KG1 (cell line): ENCODE measurements at regions not wholly inside any gene's neighbourhood (a gene's known extent, or its start where the extent isn't known, plus 50 kb on each side); places are given as distances from the start of the nearest gene placed in this dataset.
"Not testable (repeated sequence)": the region's sequence is repeated elsewhere in the genome, so short reads cannot be mapped to it uniquely, and the experiment has no call there.

Source experiments
- DNase-seq: peaks from one replicate; lab custom pipeline; 2025; lab: John Stamatoyannopoulos, UW

DNA sequence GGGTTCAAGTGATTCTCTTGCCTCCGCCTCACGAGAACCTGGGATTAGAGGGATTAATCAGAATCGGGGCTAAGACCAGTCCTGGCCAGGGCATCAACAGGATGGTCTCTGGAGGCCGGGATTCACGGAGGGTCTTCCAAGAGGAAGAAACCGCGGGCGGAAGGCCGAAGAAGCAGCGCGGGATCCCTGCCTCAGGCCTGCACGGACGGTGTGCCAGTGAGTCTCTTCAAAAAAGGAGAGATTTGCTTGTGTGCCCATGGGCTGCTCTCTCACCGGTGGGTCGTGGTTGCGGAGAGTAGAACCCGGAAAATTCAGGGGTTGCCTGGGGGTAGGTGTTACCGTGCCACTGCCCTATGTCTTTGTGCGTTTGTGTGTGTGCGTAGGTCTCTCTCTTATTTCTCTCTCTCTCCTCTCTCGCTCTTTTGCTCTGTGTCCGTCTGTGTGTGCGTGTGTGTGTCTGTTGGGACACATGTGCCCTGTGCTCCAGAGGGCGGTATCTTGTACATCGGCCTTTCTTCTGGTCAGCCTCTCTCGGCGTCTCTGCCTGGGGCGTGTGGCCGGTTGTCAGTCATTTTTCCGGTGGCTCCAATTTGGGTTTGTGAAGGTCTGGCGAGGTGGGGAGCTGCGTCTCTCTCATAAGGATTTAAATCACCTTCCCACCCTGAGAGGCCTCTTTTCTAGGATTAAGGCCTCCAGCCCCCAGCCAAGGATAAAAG is 613.2 kb downstream of the KCNJ18 start:
- DNase-seq = no peak

DNA sequence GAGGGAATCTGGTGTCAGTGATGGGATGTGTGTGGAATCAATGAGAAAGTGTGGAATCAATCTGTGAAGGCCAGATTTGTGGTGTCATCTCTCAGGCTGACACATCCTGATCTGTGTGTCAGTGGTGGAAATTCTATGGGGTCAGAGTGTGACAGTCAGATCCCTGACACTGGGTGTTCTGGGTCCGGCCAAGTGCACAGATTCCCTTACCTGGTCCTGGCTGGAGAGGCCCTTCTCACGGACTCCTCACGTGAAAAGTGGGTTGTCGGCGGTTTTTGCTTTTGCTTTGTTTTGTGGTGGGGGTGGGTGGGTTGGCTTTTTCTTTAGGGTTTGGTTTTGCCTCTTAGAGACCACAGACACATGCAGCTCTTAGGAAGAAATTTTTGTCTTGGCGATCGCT is 618.0 kb downstream of the KCNJ18 start:
- not testable (repeated sequence) for DNase-seq

DNA sequence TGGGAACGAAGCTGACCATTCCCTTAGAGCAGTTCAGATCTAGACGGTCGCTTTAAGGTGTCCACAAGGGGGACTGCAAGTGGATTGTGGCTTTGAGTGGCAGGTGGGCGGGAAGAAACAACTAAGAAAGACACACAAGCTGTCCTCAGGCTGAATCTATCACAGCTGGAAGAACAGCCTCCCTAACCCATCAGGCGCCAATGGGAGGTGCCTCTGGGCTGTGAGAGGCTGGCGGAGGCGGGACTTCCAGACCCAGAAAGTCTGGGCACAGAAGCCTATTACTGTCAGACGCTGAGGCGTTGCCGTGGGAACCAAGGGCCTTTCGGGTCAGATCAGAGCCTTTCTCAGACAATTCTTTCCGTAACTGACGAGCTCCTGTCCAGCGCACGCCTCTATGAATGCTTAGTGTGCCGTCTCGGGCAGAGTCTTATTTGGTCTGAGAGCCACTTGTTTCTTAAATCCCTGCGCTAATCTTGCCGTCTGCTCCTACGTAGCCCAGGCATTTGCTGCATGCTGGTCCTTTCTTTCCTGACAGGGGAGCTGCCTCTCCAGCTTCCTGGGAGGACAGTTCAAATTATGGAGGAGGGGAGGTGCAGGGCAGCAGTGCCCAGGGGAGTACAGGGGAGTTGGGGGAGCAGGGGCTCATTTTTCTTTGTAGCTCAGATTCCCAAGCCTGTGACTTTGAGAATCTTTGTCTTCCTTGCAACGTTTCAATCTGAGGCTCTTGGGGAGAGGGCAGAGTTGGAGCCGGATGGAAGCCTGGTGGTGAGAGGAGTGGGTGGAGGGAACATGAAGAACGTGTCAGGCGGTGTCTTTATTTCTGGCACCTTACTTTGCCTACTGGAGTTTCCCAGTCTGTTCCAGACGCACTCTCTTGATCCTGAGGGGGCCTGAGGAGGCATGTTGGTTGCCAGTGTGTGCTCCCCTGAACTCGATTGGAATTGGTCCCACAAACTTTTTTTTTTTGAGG is 618.7 kb downstream of the KCNJ18 start:
- DNase-seq = no peak

DNA sequence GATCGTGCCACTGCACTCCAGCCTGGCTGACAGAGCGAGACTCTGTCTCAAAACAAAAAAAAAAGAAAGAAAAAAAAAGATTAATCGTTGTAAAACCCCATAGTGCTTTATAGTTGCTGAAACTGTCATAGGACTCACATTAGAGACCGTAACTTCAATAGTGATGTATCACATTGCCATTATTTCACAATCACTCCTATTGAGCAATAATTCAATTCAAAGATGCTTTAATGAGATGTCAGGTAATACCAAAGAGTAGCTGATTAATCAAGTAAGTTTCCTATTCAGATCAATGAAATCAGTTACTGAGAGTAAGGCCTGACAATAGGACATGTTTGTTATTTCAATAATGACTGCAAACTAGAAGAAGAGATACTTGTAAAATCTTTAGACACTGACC is 628.7 kb downstream of the KCNJ18 start:
- DNase-seq = not testable (repeated sequence)

DNA sequence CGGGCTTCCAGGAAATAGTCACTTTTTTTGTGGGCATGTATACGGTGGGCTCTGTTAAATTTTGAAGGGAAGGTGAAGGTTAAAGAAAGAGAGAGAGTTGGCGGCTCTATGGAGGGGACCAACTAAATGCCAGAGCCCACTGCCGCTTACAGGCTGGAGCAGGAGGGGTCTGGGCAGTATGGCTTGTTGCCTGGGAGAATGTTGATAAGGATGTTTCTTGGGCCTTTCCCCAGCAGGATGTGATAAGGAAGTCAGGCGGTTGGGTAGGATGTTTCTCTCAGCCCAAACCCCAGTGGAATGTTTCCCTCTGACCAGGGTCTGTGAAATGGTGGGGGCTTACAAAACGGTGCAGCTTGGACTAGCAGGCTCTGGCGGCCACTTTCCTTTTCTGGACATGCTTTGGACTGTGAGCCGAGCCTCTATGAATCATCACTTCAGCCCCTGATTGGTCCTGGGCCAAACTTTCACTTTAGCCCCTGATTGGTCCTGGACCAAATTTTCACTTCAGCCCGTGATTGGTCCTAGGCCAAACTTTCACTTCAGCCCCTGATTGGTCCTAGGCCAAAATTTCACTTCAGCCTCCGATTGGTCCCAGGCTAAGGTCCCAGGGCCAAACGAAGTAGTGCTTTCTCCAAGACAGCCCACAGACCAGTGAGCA is 630.7 kb downstream of the KCNJ18 start:
- not testable (repeated sequence) for DNase-seq

DNA sequence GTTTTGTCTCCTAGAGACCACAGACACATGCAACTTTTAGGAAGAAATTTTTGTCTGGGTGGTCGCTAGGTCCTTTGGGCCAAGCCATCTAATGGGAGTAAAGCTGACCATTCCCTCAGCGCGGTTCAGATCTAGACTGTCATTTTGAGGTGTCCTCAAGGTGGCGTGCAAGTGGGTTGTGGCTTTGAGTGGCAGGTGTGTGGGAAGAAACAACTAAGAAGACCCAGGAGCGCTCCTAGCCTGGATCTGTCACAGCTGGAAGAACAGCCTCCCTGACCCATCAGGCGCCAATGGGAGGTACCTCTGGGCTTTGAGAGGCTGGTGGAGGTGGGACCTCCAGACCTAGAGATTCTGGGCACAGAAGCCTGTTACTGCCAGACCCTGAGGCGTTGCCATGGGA is 645.1 kb downstream of the KCNJ18 start:
- DNase-seq = no peak

DNA sequence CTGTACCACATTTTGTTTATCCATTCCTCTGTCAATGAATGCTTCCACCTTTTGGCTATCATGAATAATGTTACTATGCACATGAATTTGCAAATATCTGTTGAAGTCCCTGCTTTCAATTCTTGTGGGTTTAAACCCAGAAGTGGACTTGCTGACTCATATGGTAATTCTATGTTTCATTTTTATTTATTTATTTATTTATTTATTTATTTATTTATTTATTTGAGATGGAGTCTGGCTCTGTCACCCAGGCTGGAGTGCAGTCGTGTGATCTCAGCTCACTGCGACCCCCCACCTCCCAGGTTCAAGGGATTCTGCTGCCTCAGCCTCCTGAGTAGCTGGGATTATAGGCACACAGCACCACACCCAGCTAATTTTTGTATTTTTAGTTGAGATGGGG is 664.3 kb downstream of the KCNJ18 start:
- not testable (repeated sequence) for DNase-seq

DNA sequence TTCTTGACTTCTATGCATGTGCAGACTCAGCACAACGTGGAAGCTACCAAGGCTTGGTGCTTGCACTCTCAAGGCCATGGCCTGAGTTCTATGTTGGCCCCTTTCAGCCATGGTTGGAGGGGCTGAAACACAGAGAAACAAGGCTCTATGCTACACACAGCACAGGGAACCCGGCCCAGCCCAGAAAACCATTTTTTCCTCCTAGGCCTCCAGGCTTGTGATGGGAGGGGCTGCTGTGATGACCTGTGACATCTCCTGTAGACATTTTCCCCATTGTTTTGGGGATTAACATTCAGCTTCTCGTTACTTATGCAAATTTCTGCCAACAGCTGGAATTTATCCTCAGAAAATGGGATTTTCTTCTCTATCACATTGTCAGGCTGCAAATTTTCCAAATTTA is 678.7 kb downstream of the KCNJ18 start:
- DNase-seq = not testable (repeated sequence)

DNA sequence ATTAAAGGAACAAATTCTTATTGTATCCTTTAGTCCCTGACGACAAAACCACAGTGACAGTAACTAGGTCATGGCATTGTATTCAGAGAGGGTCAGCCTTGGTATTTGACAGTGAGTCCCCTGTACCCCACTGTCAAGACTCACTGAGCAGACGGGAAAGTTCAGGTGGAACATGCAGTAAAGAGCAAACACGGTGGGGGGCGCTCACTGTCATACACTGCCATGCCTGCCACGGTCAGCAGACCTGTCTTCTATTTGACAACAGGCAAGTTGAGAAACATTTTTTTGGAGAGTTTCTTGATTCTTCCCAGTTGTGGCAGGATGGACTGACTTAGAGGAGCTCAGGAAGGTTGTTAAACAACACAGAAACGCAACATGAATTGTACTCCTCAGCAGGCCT is 681.6 kb downstream of the KCNJ18 start:
- DNase-seq = no peak

DNA sequence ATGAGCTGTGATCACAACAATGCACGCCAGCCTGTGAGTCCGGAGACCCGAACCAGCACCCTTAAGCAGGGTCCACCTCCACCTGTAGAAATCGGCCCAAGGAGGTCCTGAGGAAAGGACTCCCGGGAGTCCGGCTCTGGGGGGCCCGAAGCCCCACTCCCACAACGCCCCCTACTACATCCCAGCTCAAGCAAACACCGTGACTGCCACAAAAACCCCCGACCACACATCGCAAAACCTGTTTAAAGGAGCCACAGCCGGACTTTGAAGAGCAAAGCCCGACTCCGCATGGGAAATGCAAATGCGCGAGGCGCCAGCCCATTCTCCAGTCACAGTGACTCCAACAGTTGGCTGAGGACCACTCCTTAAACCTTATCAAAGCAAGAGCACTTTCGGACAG is 682.4 kb downstream of the KCNJ18 start:
- no peak for DNase-seq

DNA sequence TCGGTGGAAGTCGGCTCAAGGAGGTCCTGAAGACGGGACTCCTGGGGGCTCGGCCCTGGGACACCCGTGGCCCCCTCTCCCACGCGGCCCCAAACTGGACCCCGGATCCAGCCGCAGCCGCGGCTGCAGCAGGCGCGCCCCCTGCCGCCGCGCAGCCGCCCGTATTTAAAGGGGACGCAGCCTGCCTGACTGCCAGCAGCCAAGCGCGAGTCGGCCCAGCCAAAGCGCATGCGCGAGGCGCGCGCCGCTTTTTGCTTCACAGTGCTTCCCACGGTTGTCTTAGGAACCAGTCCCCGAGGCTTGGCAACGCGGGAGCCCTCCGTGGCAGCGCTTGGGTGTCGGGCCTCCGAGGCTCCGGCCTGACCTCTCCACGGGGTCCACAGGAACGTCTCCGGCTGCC is 684.4 kb downstream of the KCNJ18 start:
- DNase-seq = not testable (repeated sequence)

DNA sequence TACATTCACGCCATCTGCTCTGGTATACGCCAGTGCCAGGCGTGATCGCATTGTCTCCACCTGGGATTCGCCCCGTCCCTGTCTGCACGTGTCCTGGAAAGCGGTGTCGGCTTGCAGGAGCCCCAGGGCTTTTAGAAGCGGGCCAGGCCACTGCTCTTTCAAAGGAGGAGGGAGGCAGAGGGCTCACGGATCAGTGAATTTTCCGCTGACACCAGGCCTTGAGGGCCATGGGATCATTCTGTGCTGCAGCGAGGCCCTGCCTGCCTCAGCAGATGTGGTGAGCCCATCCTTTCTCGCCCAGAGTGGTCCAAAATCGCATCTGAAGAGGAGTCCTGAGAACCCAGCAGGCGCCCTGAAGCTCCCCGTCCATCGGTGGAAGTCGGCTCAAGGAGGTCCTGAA is 686.4 kb downstream of the KCNJ18 start:
- DNase-seq = not testable (repeated sequence)

DNA sequence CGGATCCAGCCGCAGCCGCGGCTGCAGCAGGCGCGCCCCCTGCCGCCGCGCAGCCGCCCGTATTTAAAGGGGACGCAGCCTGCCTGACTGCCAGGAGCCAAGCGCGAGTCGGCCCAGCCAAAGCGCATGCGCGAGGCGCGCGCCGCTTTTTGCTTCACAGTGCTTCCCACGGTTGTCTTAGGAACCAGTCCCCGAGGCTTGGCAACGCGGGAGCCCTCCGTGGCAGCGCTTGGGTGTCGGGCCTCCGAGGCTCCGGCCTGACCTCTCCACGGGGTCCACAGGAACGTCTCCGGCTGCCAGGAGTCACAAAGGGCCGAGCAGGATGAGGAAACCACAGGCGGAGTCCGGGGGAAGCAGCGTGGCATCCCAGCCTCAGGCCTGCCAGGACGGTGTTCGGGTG is 689.3 kb downstream of the KCNJ18 start:
- DNase-seq = not testable (repeated sequence)

DNA sequence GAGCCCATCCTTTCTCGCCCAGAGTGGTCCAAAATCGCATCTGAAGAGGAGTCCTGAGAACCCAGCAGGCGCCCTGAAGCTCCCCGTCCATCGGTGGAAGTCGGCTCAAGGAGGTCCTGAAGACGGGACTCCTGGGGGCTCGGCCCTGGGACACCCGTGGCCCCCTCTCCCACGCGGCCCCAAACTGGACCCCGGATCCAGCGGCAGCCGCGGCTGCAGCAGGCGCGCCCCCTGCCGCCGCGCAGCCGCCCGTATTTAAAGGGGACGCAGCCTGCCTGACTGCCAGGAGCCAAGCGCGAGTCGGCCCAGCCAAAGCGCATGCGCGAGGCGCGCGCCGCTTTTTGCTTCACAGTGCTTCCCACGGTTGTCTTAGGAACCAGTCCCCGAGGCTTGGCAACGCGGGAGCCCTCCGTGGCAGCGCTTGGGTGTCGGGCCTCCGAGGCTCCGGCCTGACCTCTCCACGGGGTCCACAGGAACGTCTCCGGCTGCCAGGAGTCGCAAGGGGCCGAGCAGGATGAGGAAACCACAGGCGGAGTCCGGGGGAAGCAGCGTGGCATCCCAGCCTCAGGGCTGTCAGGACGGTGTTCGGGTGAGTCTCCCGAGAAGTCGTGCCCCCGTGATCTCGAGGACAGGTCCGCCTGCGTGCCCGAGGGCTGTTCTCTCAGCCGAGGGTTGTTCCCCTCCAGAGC is 691.6 kb downstream of the KCNJ18 start:
- DNase-seq = not testable (repeated sequence)

DNA sequence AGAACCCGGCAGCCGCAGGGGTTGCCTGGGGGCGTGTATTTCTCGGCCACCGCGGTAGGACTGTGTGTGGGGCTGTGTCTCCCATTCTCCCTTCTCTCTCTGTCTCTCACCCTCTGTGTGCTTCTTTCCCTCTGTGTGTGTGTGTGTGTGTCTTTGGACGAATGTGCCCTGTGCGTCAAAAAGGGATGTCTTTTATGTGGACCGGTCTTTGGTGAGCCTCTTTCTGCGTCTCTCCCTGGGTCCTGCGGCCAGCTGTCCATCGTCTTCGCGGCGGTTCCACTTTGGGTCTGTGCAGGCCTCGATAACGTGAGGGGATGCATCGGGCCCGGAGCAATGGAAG is 692.1 kb downstream of the KCNJ18 start:
- not testable (repeated sequence) for DNase-seq

DNA sequence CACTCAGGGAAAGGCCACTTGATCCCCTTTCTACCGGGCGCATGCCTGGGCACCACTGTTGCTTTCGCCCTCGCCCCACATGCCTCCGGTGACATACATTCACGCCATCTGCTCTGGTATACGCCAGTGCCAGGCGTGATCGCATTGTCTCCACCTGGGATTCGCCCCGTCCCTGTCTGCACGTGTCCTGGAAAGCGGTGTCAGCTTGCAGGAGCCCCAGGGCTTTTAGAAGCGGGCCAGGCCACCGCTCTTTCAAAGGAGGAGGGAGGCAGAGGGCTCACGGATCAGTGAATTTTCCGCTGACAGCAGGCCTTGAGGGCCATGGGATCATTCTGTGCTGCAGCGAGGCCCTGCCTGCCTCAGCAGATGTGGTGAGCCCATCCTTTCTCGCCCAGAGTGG is 706.1 kb downstream of the KCNJ18 start:
- DNase-seq = not testable (repeated sequence)

DNA sequence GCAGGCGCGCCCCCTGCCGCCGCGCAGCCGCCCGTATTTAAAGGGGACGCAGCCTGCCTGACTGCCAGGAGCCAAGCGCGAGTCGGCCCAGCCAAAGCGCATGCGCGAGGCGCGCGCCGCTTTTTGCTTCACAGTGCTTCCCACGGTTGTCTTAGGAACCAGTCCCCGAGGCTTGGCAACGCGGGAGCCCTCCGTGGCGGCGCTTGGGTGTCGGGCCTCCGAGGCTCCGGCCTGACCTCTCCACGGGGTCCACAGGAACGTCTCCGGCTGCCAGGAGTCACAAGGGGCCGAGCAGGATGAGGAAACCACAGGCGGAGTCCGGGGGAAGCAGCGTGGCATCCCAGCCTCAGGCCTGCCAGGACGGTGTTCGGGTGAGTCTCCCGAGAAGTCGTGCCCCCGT is 706.7 kb downstream of the KCNJ18 start:
- not testable (repeated sequence) for DNase-seq

DNA sequence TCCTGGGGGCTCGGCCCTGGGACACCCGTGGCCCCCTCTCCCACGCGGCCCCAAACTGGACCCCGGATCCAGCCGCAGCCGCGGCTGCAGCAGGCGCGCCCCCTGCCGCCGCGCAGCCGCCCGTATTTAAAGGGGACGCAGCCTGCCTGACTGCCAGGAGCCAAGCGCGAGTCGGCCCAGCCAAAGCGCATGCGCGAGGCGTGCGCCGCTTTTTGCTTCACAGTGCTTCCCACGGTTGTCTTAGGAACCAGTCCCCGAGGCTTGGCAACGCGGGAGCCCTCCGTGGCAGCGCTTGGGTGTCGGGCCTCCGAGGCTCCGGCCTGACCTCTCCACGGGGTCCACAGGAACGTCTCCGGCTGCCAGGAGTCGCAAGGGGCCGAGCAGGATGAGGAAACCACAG is 712.8 kb downstream of the KCNJ18 start:
- not testable (repeated sequence) for DNase-seq

DNA sequence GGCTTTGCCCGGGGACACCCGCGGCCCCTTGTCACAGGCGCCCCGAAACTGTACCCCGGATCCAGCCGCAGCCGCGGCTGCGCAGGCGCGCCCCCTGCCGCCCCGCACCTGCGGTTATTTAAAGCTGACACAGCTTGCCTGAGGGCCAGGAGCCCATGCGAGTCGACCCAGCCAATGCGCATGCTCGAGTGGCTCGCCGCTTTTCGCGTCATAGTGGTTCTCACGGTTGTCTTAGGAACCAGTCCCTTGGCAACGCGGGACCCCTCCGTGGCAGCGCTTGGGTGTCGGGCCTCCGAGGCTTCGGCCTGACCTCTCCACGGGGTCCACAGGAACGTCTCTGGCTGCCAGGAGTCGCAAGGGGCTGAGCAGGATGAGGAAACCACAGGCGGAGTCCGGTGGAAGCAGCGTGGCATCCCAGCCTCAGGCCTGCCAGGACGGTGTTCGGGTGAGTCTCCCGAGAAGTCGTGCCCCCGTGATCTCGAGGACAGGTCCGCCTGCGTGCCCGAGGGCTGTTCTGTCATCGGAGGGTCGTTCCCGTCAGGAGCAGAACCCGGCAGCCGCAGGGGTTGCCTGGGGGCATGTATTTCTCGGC is 716.9 kb downstream of the KCNJ18 start:
- no peak for DNase-seq

DNA sequence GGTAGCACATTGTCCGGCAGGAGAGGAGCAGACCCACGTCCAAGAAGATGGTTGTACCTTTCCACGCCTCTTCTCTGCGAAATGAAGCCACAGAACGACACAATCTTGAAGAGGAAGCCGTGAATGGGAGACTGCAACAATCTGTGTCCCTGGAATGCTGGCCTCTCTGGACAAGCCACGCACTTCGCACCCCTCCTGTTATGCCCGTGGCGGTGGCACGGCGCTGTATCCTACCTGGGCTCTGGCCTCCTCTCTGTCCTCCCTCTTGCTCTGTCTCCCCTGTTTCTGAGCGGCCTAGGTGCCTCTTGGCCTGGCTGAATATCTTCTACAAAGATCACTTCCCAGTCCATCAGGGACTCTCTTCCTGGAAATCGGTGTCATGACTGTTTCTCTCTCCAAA is 717.8 kb downstream of the KCNJ18 start:
- DNase-seq = no peak

DNA sequence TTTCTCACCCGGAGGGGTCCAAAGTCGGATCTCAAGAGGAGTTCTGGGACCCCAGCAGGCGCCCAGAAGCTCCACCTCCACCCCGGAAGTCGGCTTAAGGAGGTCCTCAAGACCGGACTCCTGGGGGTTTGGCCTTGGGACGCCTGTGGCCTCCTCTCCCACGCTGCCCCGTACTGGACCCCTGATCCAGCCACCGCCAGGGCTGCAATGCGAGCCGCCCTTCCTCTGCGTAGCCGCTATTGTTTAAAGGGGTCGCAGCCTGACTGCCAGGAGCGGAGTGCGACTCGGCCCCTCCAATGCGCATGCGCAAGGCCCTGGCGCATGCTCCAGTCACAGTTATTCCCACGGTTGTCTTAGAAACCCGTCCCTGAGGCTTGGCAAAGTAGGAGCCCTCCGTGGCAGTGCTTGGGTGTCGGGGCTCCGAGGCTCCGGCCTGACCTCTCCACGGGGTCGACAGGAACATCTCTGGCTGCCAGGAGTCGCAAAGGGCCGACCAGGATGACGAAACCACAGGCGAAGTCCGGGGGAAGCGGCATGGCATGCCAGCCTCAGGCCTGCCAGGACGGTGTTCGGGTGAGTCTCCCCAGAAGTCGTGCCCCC is 719.0 kb downstream of the KCNJ18 start:
- DNase-seq = no peak
